GM19455 (cell line): ENCODE measurements at regions not wholly inside any gene's neighbourhood (a gene's known extent, or its start where the extent isn't known, plus 50 kb on each side); places are given as distances from the start of the nearest gene placed in this dataset.

ENCODE experiments used
- ATAC-seq: cut with Tn5 transposase; IDR thresholded peaks from one replicate; pipeline ENCODE4 v1.9.1; 2021; ENCODE audit not compliant: unreplicated experiment

DNA sequence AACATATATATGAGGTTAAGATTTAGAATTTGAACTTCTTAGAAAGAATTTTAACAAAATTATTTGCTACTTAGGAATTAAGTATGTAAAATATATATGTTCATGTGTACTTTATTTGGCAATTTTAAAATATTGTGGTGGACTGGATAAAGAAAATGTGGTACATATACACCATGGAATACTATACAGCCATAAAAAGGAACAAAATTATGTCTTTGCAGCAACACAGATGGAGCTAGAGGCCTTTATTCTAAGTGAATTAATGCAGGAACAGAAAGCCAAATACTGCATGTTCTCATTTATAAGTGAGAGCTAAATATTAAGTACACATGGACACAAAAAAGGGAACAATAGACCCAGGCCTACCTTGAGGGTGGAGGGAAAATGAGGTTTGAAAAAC, 72.2 kb upstream of the FMN2 start:
- ATAC-seq = no peak

DNA sequence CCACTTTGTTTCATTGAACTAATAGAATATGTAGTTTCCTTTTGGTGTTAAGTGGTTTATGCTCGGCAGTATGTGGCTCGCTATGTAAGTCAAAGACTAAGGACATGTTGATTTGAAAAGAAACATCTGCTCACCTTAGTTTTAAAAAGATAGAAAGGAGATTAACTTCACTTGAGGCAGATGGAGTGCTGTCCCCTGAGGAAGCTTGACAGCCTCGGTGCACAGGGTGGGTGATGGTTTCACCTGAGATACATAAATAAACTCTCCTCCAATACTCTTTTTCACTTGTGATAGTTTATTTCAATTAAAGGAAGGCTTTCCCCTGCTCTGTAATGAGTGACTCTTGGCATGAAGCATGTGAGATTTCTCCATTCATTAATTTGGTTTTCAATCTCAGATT, 70.8 kb upstream of the FMN2 start:
- no peak for ATAC-seq

DNA sequence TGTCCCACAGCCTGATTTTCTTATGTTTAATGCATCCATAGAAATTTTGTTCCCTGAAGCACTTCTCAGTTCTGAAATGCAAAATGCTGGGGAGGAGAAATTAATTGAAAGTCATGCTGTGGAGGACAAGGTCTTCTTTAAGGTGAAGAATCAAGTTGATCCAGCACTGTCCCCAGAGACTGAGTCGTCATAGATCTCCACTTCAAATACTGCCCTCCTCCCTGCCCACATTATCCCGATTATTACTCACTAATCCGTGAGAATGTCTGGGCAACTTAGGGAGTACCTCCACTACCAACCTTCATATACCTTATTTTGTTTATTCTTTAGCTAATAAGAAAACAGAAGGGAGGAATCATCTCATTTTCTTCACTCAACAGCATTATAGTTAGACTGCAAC, 70.0 kb upstream of the FMN2 start:
- no peak for ATAC-seq

DNA sequence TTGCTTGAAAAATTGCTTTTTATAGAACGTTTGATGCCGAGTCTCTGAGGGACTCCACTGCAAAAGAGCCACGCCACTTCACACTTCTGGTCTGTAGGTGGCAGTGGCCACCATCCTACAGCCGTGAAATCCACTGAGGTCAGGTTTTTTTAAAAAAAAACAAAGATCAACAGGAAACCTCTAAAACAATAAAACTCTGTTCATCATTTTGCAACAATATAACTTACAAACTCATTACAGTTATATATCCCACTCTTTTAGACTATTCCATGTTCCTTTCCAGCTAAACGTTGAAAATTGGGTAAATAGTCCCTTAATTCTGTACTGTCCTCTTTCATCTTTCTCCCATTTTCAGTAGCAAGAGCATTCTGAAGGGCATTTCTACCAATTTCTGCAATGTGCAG, 64.6 kb upstream of the FMN2 start:
- ATAC-seq = no peak

DNA sequence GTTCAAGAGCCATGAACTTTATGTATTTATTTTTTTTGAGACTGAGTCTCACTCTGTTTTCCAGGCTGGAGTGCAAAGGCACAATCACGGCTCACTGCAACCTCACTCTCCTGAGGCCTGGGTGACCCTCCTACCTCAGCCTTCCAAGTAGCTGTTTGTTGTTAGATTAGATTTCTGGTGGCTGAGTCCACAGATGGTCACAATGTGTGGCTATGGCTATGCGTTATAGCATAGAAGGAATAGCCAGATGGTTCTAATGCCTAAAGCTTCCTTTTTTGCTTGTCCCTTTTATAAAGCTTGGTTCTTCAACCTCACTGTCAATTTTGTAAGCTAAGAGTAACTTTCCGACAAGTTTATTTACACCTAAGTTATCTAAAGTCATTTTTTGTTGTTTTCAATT, 62.3 kb upstream of the FMN2 start:
- no peak for ATAC-seq

DNA sequence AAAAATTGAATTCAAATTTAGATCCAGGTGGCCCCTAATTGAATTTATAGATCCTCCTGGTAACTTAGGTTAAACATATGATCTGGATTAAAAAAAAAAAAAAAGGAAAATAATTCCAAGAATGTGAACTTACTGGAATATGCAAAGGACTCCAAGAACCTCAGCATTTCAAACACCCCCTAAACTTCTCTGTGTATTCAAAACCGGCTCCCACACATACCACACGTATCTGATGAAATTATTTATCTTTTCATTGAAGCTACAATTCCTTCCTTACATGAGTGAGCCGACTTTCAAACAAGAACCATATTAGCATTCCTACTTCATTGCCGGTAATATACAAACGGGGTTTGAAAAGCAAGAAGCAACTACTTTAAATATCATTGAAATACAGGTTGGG, 61.4 kb upstream of the FMN2 start:
- ATAC-seq = no peak

DNA sequence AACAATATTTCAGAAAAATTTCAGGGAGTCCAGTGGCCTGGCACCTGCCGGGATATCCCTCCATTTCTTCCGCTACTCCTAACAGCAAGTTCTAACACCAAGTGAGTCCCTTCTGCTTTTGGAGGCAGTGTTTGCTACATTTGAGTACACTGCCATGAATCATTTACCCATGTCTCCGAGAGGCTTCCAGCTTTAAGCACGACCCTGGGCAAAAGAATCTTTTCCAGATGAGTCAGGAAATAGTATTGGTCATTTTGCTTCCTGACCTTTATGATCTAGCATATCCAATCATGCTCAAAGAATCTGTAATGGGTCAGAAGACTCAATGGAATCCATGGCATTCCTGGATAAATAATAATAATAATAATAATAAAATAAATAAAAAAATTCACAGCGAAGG, 60.7 kb upstream of the FMN2 start:
- no peak for ATAC-seq

DNA sequence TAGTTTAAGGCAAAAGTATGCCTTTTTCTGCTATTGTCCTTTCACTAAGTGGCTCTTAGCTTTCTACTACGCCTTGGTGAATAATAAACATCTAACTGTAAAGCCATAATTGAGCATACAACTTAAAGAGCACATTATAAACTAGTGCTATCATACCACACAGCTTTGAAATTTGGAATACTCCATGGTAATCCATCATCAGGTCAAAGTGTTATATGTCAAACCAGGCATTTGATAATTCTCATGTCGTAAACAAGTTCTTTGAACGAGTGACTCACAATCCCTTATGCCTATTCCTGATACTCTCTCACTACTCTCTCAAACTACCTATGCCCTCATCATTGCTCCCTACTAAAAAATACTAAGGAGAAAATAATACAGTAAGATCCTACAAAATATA, 60.3 kb upstream of the FMN2 start:
- ATAC-seq = no peak

DNA sequence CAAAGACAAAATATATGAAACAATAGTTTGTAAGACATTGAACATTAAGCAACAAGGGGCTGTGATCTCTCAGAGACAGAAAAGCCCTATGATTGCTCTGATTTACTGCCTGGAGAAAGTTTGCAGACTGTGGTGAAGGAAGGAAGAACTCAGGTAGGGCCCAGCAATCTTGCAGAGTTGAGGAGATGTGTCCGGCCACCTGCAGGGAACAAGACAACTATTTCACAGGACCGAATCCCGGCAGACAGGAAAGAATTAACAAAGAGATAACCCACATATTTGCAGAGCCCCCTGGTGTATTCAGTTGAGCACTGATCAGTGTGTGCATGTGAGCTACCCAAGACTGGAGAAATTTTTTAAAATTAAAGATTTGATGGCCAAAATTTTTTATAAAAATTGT, 58.3 kb upstream of the FMN2 start:
- no peak for ATAC-seq

DNA sequence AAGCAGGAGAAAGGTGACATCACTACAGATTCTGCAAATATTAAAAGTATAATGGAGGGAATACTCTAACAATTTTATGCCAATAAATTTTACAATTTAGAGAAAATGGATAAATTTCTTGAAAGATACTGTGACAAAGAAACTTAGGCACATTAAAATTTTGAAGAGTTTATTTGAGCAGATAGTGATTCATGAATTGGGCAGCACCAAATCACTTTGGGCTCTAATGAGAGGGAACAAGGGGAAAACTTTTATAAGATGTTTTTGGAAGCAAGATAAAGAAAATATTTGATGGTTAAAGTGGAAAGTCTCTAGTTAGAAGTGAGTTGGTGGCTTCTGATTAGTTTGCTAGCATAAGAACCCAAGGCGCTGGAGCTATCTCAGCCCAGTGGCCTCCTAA, 55.2 kb upstream of the FMN2 start:
- ATAC-seq = no peak
